ENCODE measurements at regions not wholly inside any gene's neighbourhood (a gene's known extent, or its start where the extent isn't known, plus 50 kb on each side); places are given as distances from the start of the nearest gene placed in this dataset.

- no peak for DNase-seq
- Histone ChIP-seq H3K9me3 (replicated peaks in 1 of 3) (no peaks in the 10 kb centered on the region), H3K36me3 (replicated peaks in 1 of 2) (no peaks in the 10 kb centered on the region), H3K27ac (no peak overlapping the region), H3K4me3 (no peak overlapping the region), H3K27me3 (no peaks in the 10 kb centered on the region), H3K4me1 (replicated peaks in 1 of 2) (no peaks in the 10 kb centered on the region)
- WGBS, 4 donors: 35 to 44% (median 42%) methylated on average over 2 of the region's 2 CpGs
- TF ChIP-seq, protein P1, sequence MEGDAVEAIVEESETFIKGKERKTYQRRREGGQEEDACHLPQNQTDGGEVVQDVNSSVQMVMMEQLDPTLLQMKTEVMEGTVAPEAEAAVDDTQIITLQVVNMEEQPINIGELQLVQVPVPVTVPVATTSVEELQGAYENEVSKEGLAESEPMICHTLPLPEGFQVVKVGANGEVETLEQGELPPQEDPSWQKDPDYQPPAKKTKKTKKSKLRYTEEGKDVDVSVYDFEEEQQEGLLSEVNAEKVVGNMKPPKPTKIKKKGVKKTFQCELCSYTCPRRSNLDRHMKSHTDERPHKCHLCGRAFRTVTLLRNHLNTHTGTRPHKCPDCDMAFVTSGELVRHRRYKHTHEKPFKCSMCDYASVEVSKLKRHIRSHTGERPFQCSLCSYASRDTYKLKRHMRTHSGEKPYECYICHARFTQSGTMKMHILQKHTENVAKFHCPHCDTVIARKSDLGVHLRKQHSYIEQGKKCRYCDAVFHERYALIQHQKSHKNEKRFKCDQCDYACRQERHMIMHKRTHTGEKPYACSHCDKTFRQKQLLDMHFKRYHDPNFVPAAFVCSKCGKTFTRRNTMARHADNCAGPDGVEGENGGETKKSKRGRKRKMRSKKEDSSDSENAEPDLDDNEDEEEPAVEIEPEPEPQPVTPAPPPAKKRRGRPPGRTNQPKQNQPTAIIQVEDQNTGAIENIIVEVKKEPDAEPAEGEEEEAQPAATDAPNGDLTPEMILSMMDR (IDR thresholded peaks at IDR 0.05): no peak
- no peak for TF ChIP-seq POLR2A (IDR thresholded peaks at IDR 0.05)
- intact Hi-C loops (cut with DNase I): no loop called here
Observed at GRCh38 chr13:63042686-63043085, 1627.0 kb upstream of the PCDH20 start.

DNA sequence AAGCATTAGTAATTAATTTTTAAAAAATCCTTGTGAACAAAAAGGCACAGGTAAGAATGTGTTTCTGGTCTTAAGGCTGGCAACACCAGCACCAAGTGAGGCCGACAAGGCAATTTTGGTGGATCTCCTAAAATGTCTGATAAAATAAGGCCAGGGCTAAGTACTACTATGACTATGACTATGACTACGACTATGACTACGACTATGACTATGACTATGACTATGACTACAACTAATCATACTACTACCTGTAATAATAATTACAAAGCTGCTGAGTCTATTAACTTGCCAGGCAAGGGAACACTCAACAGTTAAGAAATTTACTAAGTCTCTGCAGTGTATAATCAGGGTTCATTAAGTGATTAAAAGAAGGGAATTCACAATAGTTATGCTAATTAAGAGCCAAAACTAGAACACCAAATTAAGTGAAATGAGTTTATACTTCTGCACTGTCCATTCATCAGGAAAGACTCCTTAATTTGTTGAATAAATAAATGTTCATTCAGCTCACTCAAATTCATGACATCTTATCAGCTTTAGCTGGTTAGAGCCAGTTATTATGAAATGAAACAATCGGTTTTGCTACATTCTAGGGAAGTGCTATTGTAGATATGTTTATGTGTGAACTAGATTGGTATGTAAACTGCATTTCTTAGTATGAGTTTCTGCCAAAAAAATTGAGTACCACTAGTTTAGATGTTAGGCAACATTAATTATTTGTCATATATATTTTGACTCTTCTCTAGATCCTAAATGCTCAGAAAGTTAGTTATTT is 1626.2 kb upstream of the PCDH20 start:
- Histone ChIP-seq H3K4me3 (no peak overlapping the region), H3K9me3 (replicated peaks in 1 of 3) (no peaks in the 10 kb centered on the region), H3K27me3 (no peaks in the 10 kb centered on the region), H3K27ac (no peak overlapping the region), H3K4me1 (replicated peaks in 1 of 2) (no peaks in the 10 kb centered on the region), H3K36me3 (replicated peaks in 1 of 2) (no peaks in the 10 kb centered on the region)
- TF ChIP-seq, protein P1 (IDR thresholded peaks at IDR 0.05): no peak
- no peak for TF ChIP-seq POLR2A (IDR thresholded peaks at IDR 0.05)
- no peak for DNase-seq
- intact Hi-C loops (cut with DNase I): no loop called here
- 77 to 85% (median 82%) methylated on average over 4 of the region's 4 CpGs for WGBS, 4 donors

GRCh38 chr13:63026285-63026797 is 1610.7 kb upstream of the PCDH20 start:
- TF ChIP-seq, protein P1 (IDR thresholded peaks at IDR 0.05): no peak
- TF ChIP-seq POLR2A (IDR thresholded peaks at IDR 0.05): no peak
- Histone ChIP-seq H3K9me3 (replicated peaks in 1 of 3) (peaks cover 0 to 3% (median 0%) of the 10 kb centered on the region in 3 donors), H3K27me3 (no peaks in the 10 kb centered on the region), H3K4me3 (no peak overlapping the region), H3K4me1 (replicated peaks in 1 of 2) (no peaks in the 10 kb centered on the region), H3K27ac (no peak overlapping the region), H3K36me3 (replicated peaks in 1 of 2) (no peaks in the 10 kb centered on the region)
- DNase-seq: no peak
- WGBS, 4 donors: 62 to 69% (median 67%) methylated on average over 3 of the region's 3 CpGs
- intact Hi-C loops (cut with DNase I): no loop called here

DNA sequence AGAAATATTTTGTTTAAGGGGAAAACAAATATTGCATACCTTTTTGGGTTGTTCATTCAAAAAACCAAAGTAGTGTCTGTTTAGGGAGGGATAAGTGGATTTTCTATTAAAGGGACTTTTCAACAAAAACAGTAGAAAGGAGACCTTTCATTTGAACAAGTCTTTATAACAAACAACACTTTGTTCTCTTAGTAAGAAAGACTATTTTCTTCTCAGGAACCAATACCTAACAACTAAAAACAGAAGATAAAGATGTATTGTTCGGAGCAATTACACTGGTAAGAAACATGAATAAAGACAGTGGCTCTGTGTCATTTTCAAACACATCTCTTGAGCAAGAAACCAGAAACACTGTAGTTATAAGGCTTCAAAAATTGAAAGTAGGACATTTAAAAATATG is 1610.1 kb upstream of the PCDH20 start:
- WGBS, 4 donors: 65 to 76% (median 70%) methylated on average over 1 of the region's 1 CpG
- no peak for DNase-seq
- no peak for TF ChIP-seq POLR2A (IDR thresholded peaks at IDR 0.05)
- TF ChIP-seq, protein P1 (IDR thresholded peaks at IDR 0.05): no peak
- Histone ChIP-seq H3K27me3 (no peaks in the 10 kb centered on the region), H3K4me1 (replicated peaks in 1 of 2) (no peaks in the 10 kb centered on the region), H3K36me3 (replicated peaks in 1 of 2) (no peaks in the 10 kb centered on the region), H3K4me3 (no peak overlapping the region), H3K9me3 (replicated peaks in 1 of 3) (peaks cover 0 to 3% (median 0%) of the 10 kb centered on the region in 3 donors), H3K27ac (no peak overlapping the region)
- intact Hi-C loops (cut with DNase I): no loop called here
